Keratinocyte (primary cell): ENCODE measurements at regions not wholly inside any gene's neighbourhood (a gene's known extent, or its start where the extent isn't known, plus 50 kb on each side); places are given as distances from the start of the nearest gene placed in this dataset.

Experiments used
- DNase-seq: peaks from one replicate; pipeline ENCODE4 v3.0.0-alpha.2; 2011; ENCODE audit warnings: low read depth, missing footprints, low spot score
- FAIRE-seq: peaks from 2 replicates; lab custom pipeline; 2011; peaks lifted over from hg19 to GRCh38; lab: Jason Lieb, UNC
- H2AFZ ChIP-seq: 2 replicates; pipeline ENCODE4 v1.6.0; 2012; ENCODE audit warnings: low read length, control low read depth, inconsistent platforms; ENCODE audit not compliant: control insufficient read depth
- H3K27ac ChIP-seq: 2 replicates; pipeline ENCODE4 v1.5.1; 2011; ENCODE audit warnings: low read length; ENCODE audit not compliant: control insufficient read depth, insufficient read depth
- H3K27me3 ChIP-seq: 3 replicates; pipeline ENCODE4 v1.6.0; 2011; ENCODE audit warnings: low read length; ENCODE audit not compliant: control insufficient read depth, insufficient read depth; ENCODE audit errors: extremely low read depth
- H3K36me3 ChIP-seq, 2 experiments: 2 replicates in 1 of 2; 3 replicates in 1 of 2; pipeline ENCODE4 v1.5.1; 2011; ENCODE audit warnings: low read length in 2 of 2, mild to moderate bottlenecking in 1 of 2; ENCODE audit not compliant: control insufficient read depth in 2 of 2, insufficient read depth in 2 of 2; ENCODE audit errors: extremely low read depth in 1 of 2
- H3K4me1 ChIP-seq: 3 replicates; pipeline ENCODE4 v1.5.1; 2011; ENCODE audit warnings: low read length; ENCODE audit not compliant: control insufficient read depth, insufficient read depth; ENCODE audit errors: extremely low read depth
- H3K4me2 ChIP-seq: 3 replicates; pipeline ENCODE4 v1.6.0; 2011; ENCODE audit warnings: low read depth, low read length; ENCODE audit not compliant: control insufficient read depth, insufficient read depth; ENCODE audit errors: extremely low read depth
- H3K4me3 ChIP-seq, 3 experiments: fragments of 200-600 bp in 1 of 3; sonication (generic) in 1 of 3; 2 replicates in 2 of 3; 3 replicates in 1 of 3; pipeline ENCODE4 v1.5.1; 2011 to 2016; ENCODE audit warnings: low read length in 3 of 3, mild to moderate bottlenecking in 3 of 3, control low read depth in 2 of 3, inconsistent platforms in 1 of 3, low read depth in 1 of 3, mixed read lengths in 1 of 3, mixed run types in 1 of 3, moderate library complexity in 1 of 3; ENCODE audit not compliant: control insufficient read depth in 2 of 3, insufficient read depth in 2 of 3; ENCODE audit errors: extremely low read depth in 1 of 3
- H3K79me2 ChIP-seq: 2 replicates; pipeline ENCODE4 v1.6.0; 2012; ENCODE audit warnings: low read length; ENCODE audit not compliant: control insufficient read depth, insufficient read depth
- H3K9ac ChIP-seq: 3 replicates; pipeline ENCODE4 v1.6.0; 2011; ENCODE audit warnings: low read length; ENCODE audit not compliant: control insufficient read depth, insufficient read depth; ENCODE audit errors: extremely low read depth
- H3K9me1 ChIP-seq: 3 replicates; pipeline ENCODE4 v1.6.0; 2011; ENCODE audit warnings: low read length; ENCODE audit not compliant: control insufficient read depth, insufficient read depth; ENCODE audit errors: extremely low read depth
- H3K9me3 ChIP-seq: 2 replicates; pipeline ENCODE4 v1.5.1; 2012; ENCODE audit warnings: low read depth, low read length; ENCODE audit not compliant: control insufficient read depth
- H4K20me1 ChIP-seq: 3 replicates; pipeline ENCODE4 v1.6.0; 2011; ENCODE audit warnings: low read length; ENCODE audit not compliant: control insufficient read depth, insufficient read depth; ENCODE audit errors: extremely low read depth
- EZH2 ChIP-seq: IDR thresholded peaks from one replicate; pipeline ENCODE4 v1.6.1; 2012; ENCODE audit warnings: inconsistent platforms, mild to moderate bottlenecking, low read length, moderate library complexity
- dilution Hi-C: fragments of 300-500 bp; cut with MboI; formaldehyde crosslinking; loops from one replicate; pipeline ENCODE4 v1.7.0; 2020; ENCODE audit warnings: low sequenced_read_pairs; ENCODE audit not compliant: extremely low pct_ligation_motif_present
- TF ChIP-seq, protein P1 (sequence below), 3 experiments: IDR thresholded peaks in 1 of 3; conservative IDR thresholded peaks in 1 of 3; optimal IDR thresholded peaks in 1 of 3; 2 replicates in 2 of 3; 3 replicates in 1 of 3; pipeline versions ENCODE3 to v1.5.1; 2011; ENCODE audit warnings: low read length in 3 of 3, mild to moderate bottlenecking in 3 of 3, moderate library complexity in 2 of 3, control low read depth in 1 of 3, inconsistent platforms in 1 of 3; ENCODE audit not compliant: insufficient read depth in 2 of 3; ENCODE audit errors: extremely low read depth in 1 of 3

DNA sequence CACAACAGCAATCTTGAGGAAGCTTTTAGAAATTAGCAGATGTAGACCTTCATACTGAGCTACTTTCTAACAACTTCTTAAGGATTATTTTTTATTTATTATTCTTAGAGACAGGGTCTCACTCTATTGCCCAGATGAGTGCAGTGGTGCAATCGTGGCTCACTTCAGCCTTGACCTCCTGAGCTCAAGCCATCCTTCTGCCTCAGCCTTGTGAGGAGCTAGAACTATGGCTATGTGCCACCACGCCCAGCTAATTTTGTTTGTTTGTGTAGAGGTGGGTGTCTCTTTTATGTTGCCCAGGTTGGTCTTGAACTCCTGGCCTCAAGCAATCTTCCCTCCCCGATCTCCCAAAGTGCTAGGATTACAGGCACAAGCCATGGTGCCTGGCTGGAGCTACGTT is 200.6 kb downstream of the TSHZ3 start:
- no peak overlapping the region for H3K4me3 ChIP-seq
- no peaks in the 10 kb centered on the region for H3K36me3 ChIP-seq
- H4K20me1 ChIP-seq, result no peaks in the 10 kb centered on the region
- no peaks in the 10 kb centered on the region for H3K79me2 ChIP-seq
- no peak overlapping the region for H3K27ac ChIP-seq
- no peak overlapping the region for H2AFZ ChIP-seq
- no peaks in the 10 kb centered on the region for H3K9me3 ChIP-seq
- H3K9me1 ChIP-seq, result no peaks in the 10 kb centered on the region
- FAIRE-seq (no peak), DNase-seq (no peak)
- dilution Hi-C loops, result no loop called here
- TF ChIP-seq, protein P1, sequence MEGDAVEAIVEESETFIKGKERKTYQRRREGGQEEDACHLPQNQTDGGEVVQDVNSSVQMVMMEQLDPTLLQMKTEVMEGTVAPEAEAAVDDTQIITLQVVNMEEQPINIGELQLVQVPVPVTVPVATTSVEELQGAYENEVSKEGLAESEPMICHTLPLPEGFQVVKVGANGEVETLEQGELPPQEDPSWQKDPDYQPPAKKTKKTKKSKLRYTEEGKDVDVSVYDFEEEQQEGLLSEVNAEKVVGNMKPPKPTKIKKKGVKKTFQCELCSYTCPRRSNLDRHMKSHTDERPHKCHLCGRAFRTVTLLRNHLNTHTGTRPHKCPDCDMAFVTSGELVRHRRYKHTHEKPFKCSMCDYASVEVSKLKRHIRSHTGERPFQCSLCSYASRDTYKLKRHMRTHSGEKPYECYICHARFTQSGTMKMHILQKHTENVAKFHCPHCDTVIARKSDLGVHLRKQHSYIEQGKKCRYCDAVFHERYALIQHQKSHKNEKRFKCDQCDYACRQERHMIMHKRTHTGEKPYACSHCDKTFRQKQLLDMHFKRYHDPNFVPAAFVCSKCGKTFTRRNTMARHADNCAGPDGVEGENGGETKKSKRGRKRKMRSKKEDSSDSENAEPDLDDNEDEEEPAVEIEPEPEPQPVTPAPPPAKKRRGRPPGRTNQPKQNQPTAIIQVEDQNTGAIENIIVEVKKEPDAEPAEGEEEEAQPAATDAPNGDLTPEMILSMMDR (optimal IDR thresholded peaks at IDR 0.05 in 1 of 3, IDR thresholded peaks at IDR 0.05 in 1 of 3, conservative IDR thresholded peaks at IDR 0.05 in 1 of 3; ENCODE audit: extremely low read depth in 1 of 3, insufficient read depth in 2 of 3, low read length in 3 of 3), result no peak
- no peak for TF ChIP-seq EZH2
- H3K9ac ChIP-seq, result no peak overlapping the region
- peaks cover 43% of the 10 kb centered on the region for H3K4me1 ChIP-seq
- no peak overlapping the region for H3K4me2 ChIP-seq
- H3K27me3 ChIP-seq, result no peaks in the 10 kb centered on the region

DNA sequence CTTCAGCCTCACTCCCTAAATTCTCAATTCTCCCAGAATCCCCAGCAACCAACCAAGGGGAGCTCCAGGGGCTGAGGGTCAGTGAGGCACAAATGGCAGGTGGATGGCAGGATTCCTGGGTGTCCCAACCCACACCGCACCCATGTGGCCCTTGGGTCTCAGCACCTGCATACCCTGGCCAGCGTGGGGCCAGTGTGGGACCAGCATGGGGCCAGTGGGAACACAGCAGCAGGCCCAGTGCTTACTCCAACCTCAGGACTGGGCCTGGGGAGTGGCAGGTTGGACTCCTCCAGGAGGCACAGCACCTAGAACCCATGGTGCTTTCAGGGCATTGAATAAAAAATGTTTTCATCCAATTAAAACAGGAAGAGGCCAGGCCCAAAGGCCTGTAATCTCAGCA is 202.0 kb downstream of the TSHZ3 start:
- Histone ChIP-seq H3K9ac (no peak overlapping the region), H3K4me3 (no peak overlapping the region), H3K79me2 (no peaks in the 10 kb centered on the region), H3K27me3 (no peaks in the 10 kb centered on the region), H4K20me1 (no peaks in the 10 kb centered on the region), H3K36me3 (no peaks in the 10 kb centered on the region), H3K27ac (no peak overlapping the region), H2AFZ (no peak overlapping the region), H3K4me1 (peaks cover 30% of the 10 kb centered on the region), H3K9me3 (no peaks in the 10 kb centered on the region), H3K4me2 (no peak overlapping the region), H3K9me1 (no peaks in the 10 kb centered on the region)
- TF ChIP-seq, protein P1 (optimal IDR thresholded peaks at IDR 0.05 in 1 of 3, IDR thresholded peaks at IDR 0.05 in 1 of 3, conservative IDR thresholded peaks at IDR 0.05 in 1 of 3; ENCODE audit: extremely low read depth in 1 of 3, insufficient read depth in 2 of 3, low read length in 3 of 3), result no peak
- no peak for TF ChIP-seq EZH2
- DNase-seq, result no peak
- dilution Hi-C loops, result no loop called here
- no peak for FAIRE-seq
